ENCODE measurements at regions not wholly inside any gene's neighbourhood (a gene's known extent, or its start where the extent isn't known, plus 50 kb on each side); places are given as distances from the start of the nearest gene placed in this dataset.

DNA sequence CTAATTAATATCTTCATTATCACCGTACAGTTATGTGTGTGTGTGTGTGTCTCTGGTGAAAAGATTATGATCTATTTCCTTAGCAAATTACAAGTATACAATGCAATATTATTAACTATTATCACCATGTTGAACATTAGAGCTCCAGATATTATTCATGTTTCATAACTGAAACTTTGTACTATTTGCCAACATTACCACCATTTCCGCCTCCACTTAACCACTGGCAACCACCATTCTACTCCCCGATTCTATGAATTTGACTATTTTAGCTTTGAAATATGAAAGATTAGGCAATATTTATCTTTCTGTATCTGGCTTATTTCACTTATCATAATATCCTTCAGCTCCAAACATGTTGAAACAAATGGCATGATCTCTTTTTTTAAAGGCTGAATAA, 717.9 kb downstream of the ARAP2 start:
- DNase-seq (ENCODE audit: extremely low read depth, insufficient read length), result no peak
- no peak for TF ChIP-seq CTCF (IDR thresholded peaks at IDR 0.05; ENCODE audit: insufficient read depth, low read length, poor library complexity, severe bottlenecking)
- H3K36me3 ChIP-seq (ENCODE audit: control insufficient read depth, insufficient read depth, low read length), result no peaks in the 10 kb centered on the region
- H3K27me3 ChIP-seq (replicated peaks; ENCODE audit: control insufficient read depth, insufficient read depth, low read length), result no peaks in the 10 kb centered on the region
- no peak overlapping the region for H3K4me3 ChIP-seq (replicated peaks; ENCODE audit: low read depth, low read length)

GRCh38 chr4:35534962-35535361, 709.4 kb downstream of the ARAP2 start:
- DNase-seq (ENCODE audit: extremely low read depth, insufficient read length), result no peak
- Histone ChIP-seq H3K36me3 (ENCODE audit: control insufficient read depth, insufficient read depth, low read length) (no peaks in the 10 kb centered on the region), H3K4me3 (replicated peaks; ENCODE audit: low read depth, low read length) (no peak overlapping the region), H3K27me3 (replicated peaks; ENCODE audit: control insufficient read depth, insufficient read depth, low read length) (no peaks in the 10 kb centered on the region)
- no peak for TF ChIP-seq CTCF (IDR thresholded peaks at IDR 0.05; ENCODE audit: insufficient read depth, low read length, poor library complexity, severe bottlenecking)

DNA sequence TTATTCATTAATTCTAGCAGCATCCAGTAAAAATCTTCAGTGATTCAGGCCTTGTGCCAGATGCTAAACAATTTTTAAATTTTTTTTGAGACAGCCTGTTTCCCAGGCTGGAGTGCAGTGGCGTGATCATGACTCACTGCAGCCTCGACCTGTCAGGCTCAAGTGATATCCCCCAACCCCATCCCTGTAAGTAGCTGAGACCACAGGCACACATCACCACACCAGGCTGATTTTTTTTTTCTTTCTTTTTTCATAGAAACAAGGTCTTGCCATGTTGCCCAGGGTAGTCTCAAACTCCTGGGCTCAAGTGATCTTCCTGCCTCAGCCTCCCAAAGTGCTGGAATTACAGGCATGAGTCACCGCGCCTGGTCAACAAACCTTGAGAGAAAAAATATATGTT, 705.5 kb downstream of the ARAP2 start:
- H3K4me3 ChIP-seq (replicated peaks; ENCODE audit: low read depth, low read length), result no peak overlapping the region
- H3K36me3 ChIP-seq (ENCODE audit: control insufficient read depth, insufficient read depth, low read length), result no peaks in the 10 kb centered on the region
- no peak for TF ChIP-seq CTCF (IDR thresholded peaks at IDR 0.05; ENCODE audit: insufficient read depth, low read length, poor library complexity, severe bottlenecking)
- no peaks in the 10 kb centered on the region for H3K27me3 ChIP-seq (replicated peaks; ENCODE audit: control insufficient read depth, insufficient read depth, low read length)
- DNase-seq (ENCODE audit: extremely low read depth, insufficient read length), result no peak

GRCh38 chr4:35539404-35540055, 704.8 kb downstream of the ARAP2 start:
- H3K36me3 ChIP-seq (ENCODE audit: control insufficient read depth, insufficient read depth, low read length), result no peaks in the 10 kb centered on the region
- TF ChIP-seq CTCF (IDR thresholded peaks at IDR 0.05; ENCODE audit: insufficient read depth, low read length, poor library complexity, severe bottlenecking), result no peak
- H3K4me3 ChIP-seq (replicated peaks; ENCODE audit: low read depth, low read length), result no peak overlapping the region
- no peaks in the 10 kb centered on the region for H3K27me3 ChIP-seq (replicated peaks; ENCODE audit: control insufficient read depth, insufficient read depth, low read length)
- no peak for DNase-seq (ENCODE audit: extremely low read depth, insufficient read length)

DNA sequence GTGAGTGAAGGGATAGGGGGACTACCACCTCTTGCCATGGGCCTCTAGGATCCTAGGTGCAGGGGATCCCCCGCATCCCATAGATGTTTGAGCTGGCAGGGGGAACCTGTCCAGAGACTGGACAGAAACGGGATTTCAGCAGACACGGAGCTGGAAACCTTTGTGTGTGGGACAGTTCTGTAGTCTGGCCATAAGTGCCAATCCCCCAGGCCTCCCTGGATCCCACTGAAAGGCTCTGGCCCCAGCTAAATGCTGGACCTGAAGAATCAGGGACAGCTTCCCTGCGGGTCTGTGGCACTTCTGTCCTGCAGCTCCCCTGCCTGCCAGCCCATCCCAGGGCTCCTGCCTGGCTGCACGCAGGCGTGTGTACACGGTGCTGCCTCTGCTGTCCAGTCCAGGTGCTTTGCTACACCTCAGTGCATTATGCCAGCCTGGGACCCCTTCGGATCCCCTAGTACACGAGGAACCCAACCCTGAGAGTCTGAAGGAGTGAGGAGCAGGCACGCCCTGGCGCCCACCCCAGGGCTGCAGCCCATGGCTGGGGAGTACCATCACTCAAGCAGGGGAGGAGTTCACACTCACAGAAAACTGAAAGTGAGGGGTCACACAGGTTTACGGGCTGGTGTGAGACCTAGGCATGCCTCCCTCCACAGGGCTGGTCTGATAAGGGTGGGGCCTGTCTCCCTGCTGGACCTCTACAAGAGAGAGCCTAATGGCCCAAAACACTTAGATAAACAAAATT, 703.0 kb downstream of the ARAP2 start:
- no peaks in the 10 kb centered on the region for H3K36me3 ChIP-seq (ENCODE audit: control insufficient read depth, insufficient read depth, low read length)
- H3K27me3 ChIP-seq (replicated peaks; ENCODE audit: control insufficient read depth, insufficient read depth, low read length), result no peaks in the 10 kb centered on the region
- no peak for DNase-seq (ENCODE audit: extremely low read depth, insufficient read length)
- no peak for TF ChIP-seq CTCF (IDR thresholded peaks at IDR 0.05; ENCODE audit: insufficient read depth, low read length, poor library complexity, severe bottlenecking)
- no peak overlapping the region for H3K4me3 ChIP-seq (replicated peaks; ENCODE audit: low read depth, low read length)
